HG02571 (cell line): ENCODE measurements at regions not wholly inside any gene's neighbourhood (a gene's known extent, or its start where the extent isn't known, plus 50 kb on each side); places are given as distances from the start of the nearest gene placed in this dataset.

Source experiments
- ATAC-seq: cut with Tn5 transposase; IDR thresholded peaks from one replicate; pipeline ENCODE4 v1.9.1; 2021; ENCODE audit warnings: mild to moderate bottlenecking, moderate library complexity; ENCODE audit not compliant: unreplicated experiment

- ATAC-seq, result no peak
Observed at GRCh38 chr9:120292606-120293005, 287.4 kb downstream of the CDK5RAP2 start.

GRCh38 chr9:120291050-120291449, 288.9 kb downstream of the CDK5RAP2 start:
- no peak for ATAC-seq

GRCh38 chr9:120289990-120290975, 289.7 kb downstream of the CDK5RAP2 start:
- ATAC-seq, result no peak

- no peak for ATAC-seq
Observed at GRCh38 chr9:120289098-120289497, 290.9 kb downstream of the CDK5RAP2 start.

- ATAC-seq, result no peak
Observed at GRCh38 chr9:120286530-120286929, 293.4 kb downstream of the CDK5RAP2 start.

GRCh38 chr9:120284821-120285220, 295.1 kb downstream of the CDK5RAP2 start:
- ATAC-seq, result no peak

- ATAC-seq, result no peak
Observed at GRCh38 chr9:120281665-120282064, 298.3 kb downstream of the CDK5RAP2 start.

- no peak for ATAC-seq
Observed at GRCh38 chr9:120267929-120268328, 312.0 kb downstream of the CDK5RAP2 start.

- no peak for ATAC-seq
Observed at GRCh38 chr9:120265791-120266190, 314.2 kb downstream of the CDK5RAP2 start.

GRCh38 chr9:120264528-120264927, 315.4 kb downstream of the CDK5RAP2 start:
- ATAC-seq, result no peak

GRCh38 chr9:120263836-120264235, 316.1 kb downstream of the CDK5RAP2 start:
- ATAC-seq, result no peak

- no peak for ATAC-seq
Observed at GRCh38 chr9:120261419-120261818, 318.5 kb downstream of the CDK5RAP2 start.

- no peak for ATAC-seq
Observed at GRCh38 chr9:120259100-120259499, 320.9 kb downstream of the CDK5RAP2 start.

- ATAC-seq, result no peak
Observed at GRCh38 chr9:120258096-120258495, 321.9 kb downstream of the CDK5RAP2 start.

GRCh38 chr9:120257483-120257882, 322.5 kb downstream of the CDK5RAP2 start:
- ATAC-seq, result no peak

- ATAC-seq, result no peak
Observed at GRCh38 chr9:120256146-120256545, 323.8 kb downstream of the CDK5RAP2 start.

GRCh38 chr9:120252248-120252647, 327.7 kb downstream of the CDK5RAP2 start:
- no peak for ATAC-seq

GRCh38 chr9:120242116-120242811, 337.7 kb downstream of the CDK5RAP2 start:
- ATAC-seq, result no peak

GRCh38 chr9:120236596-120236995, 343.4 kb downstream of the CDK5RAP2 start:
- ATAC-seq, result no peak

- no peak for ATAC-seq
Observed at GRCh38 chr9:120235081-120235480, 344.9 kb downstream of the CDK5RAP2 start.

GRCh38 chr9:120230227-120230626, 349.7 kb downstream of the CDK5RAP2 start:
- ATAC-seq, result no peak

GRCh38 chr9:120221844-120222243, 358.1 kb downstream of the CDK5RAP2 start:
- ATAC-seq, result no peak
